NCI-H1436 (cell line): ENCODE measurements at regions not wholly inside any gene's neighbourhood (a gene's known extent, or its start where the extent isn't known, plus 50 kb on each side); places are given as distances from the start of the nearest gene placed in this dataset.
A peak's percentile ranks its signal among the peaks of the same experiment; 100 is the strongest.

ENCODE experiments used
- DNase-seq: peaks from one replicate; lab custom pipeline; 2025; lab: John Stamatoyannopoulos, UW

GRCh38 chr2:22734373-22735045 lies 650.5 kb upstream of the KLHL29 start:
- DNase-seq: no peak

- no peak for DNase-seq
Observed at GRCh38 chr2:22737144-22737543, 647.8 kb upstream of the KLHL29 start.

GRCh38 chr2:22741216-22741615 lies 643.8 kb upstream of the KLHL29 start:
- no peak for DNase-seq

- no peak for DNase-seq
Observed at GRCh38 chr2:22748909-22749308, 636.1 kb upstream of the KLHL29 start.

GRCh38 chr2:22753476-22753875 lies 631.5 kb upstream of the KLHL29 start:
- DNase-seq: no peak

- DNase-seq: no peak
Observed at GRCh38 chr2:22756276-22757043, 628.5 kb upstream of the KLHL29 start.

- no peak for DNase-seq
Observed at GRCh38 chr2:22769497-22769896, 615.5 kb upstream of the KLHL29 start.

- no peak for DNase-seq
Observed at GRCh38 chr2:22784566-22784965, 600.4 kb upstream of the KLHL29 start.

- DNase-seq: no peak
Observed at GRCh38 chr2:22786817-22787216, 598.2 kb upstream of the KLHL29 start.

GRCh38 chr2:22787745-22788144 lies 597.2 kb upstream of the KLHL29 start:
- DNase-seq: no peak

GRCh38 chr2:22788749-22789327 lies 596.1 kb upstream of the KLHL29 start:
- no peak for DNase-seq

GRCh38 chr2:22795287-22795866 lies 589.6 kb upstream of the KLHL29 start:
- DNase-seq: no peak

GRCh38 chr2:22798386-22798785 lies 586.6 kb upstream of the KLHL29 start:
- DNase-seq: no peak

GRCh38 chr2:22800412-22800811 lies 584.6 kb upstream of the KLHL29 start:
- no peak for DNase-seq

- no peak for DNase-seq
Observed at GRCh38 chr2:22801071-22801470, 583.9 kb upstream of the KLHL29 start.

- DNase-seq: no peak
Observed at GRCh38 chr2:22801970-22802369, 583.0 kb upstream of the KLHL29 start.

- no peak for DNase-seq
Observed at GRCh38 chr2:22807872-22808271, 577.1 kb upstream of the KLHL29 start.

GRCh38 chr2:22810602-22811001 lies 574.4 kb upstream of the KLHL29 start:
- DNase-seq: no peak

- DNase-seq: no peak
Observed at GRCh38 chr2:22812065-22812680, 572.8 kb upstream of the KLHL29 start.

- no peak for DNase-seq
Observed at GRCh38 chr2:22817197-22817596, 567.8 kb upstream of the KLHL29 start.

- no peak for DNase-seq
Observed at GRCh38 chr2:22821458-22821857, 563.5 kb upstream of the KLHL29 start.

- peak; percentile 32 for DNase-seq
Observed at GRCh38 chr2:22822835-22823234, 562.1 kb upstream of the KLHL29 start.
